ENCODE measurements at regions not wholly inside any gene's neighbourhood (a gene's known extent, or its start where the extent isn't known, plus 50 kb on each side); places are given as distances from the start of the nearest gene placed in this dataset.

DNA sequence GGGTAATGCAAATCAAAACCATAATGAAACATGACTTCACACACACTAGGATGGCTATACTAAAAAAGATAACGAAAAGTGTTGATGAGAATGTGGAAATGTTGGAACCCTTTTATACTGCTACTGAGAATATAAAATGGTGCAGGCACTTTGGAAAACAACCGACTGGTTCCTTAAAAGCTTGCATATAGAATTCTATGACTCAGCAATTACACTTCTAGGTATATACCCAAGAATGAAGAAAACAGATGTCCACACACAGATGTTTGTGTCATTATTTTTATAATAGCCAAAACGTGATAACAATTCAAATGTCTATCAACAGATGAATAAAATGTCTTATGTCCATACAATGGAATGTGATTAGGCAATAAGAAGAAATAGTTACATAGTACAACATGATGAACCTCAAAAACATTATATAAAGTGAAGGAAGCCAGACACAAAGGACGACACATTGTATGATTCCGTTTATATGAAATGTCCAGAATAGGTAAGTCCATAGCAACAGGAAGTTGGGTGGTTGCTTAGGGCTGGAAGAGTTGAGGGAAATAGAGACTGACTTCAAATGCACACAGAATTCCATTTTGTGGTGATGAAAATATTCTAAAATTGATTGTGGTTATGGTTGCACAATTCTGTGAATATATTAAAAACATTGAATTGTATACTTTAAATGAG is 148.3 kb upstream of the PHYHIPL start:
- TF ChIP-seq, protein P1, sequence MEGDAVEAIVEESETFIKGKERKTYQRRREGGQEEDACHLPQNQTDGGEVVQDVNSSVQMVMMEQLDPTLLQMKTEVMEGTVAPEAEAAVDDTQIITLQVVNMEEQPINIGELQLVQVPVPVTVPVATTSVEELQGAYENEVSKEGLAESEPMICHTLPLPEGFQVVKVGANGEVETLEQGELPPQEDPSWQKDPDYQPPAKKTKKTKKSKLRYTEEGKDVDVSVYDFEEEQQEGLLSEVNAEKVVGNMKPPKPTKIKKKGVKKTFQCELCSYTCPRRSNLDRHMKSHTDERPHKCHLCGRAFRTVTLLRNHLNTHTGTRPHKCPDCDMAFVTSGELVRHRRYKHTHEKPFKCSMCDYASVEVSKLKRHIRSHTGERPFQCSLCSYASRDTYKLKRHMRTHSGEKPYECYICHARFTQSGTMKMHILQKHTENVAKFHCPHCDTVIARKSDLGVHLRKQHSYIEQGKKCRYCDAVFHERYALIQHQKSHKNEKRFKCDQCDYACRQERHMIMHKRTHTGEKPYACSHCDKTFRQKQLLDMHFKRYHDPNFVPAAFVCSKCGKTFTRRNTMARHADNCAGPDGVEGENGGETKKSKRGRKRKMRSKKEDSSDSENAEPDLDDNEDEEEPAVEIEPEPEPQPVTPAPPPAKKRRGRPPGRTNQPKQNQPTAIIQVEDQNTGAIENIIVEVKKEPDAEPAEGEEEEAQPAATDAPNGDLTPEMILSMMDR (IDR thresholded peaks at IDR 0.05): no peak

DNA sequence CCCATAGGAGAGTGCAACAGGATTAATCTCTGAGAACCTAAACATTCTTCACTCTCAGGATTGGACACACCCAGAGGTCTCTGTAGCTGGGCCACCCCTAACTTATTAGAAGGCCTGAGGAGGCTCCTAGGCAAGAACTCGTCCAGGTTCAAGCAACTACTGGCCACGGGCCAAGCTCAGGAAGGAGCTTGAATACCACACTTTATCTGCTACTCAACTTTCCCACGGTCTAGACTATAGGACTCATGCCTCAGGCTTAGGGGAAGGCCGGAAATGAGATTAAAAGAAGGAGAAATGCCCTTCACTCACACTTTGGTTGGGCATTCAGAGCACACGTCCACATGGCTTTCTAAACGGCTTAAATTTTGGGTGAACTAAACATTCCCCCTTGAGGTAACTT is 142.8 kb upstream of the PHYHIPL start:
- TF ChIP-seq, protein P1 (IDR thresholded peaks at IDR 0.05): no peak

DNA sequence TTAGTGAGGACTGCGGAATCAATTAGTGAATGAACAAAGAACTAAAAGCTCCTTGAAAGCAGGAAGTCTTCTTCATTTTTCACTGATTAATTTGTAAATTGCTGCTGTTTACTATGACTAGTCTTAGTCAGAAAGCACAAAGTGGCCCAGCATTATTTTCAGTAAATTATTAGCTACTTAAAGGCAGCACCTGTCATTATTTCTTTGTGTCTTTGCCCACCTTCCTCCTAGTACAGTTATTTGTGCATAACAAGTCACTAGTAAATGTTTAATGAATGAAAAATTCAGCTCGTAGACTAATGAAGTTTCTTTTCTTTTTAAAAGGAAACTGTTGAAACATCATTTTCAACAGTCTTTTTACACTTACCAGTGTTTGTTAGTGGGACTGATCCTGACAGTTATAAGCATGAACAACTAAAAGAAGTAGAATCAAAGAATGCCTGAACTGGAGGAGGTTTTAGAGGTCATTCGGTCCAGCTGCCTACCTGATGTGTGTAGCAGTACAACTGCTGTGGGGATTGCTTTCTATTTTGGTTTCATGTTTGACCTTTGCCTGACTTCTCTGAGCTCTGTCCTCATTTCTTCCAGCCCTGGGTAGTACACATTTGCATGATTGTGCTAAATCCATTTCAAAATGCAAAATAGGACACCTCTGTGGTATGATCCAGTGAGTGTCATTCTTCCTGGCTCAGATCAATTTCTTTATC is 140.0 kb upstream of the PHYHIPL start:
- TF ChIP-seq, protein P1 (IDR thresholded peaks at IDR 0.05): no peak

DNA sequence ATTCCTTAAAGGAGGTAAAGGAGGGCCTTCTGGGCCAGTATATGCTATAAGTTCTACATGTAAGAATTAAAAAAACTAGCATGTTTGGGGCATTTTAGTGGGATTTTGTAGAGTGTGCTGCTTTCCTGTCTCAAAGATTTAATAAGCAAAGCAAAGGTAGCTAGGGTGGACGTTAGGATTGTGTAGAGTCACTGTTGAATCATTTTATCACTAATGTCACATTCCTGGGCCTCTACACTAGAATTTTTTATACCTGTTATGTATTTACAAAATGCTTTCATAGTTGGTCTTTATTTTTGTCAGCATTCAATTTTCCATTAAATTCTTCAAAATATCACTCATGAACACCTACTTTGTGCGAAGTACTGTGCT is 139.4 kb upstream of the PHYHIPL start:
- TF ChIP-seq, protein P1 (IDR thresholded peaks at IDR 0.05): no peak

DNA sequence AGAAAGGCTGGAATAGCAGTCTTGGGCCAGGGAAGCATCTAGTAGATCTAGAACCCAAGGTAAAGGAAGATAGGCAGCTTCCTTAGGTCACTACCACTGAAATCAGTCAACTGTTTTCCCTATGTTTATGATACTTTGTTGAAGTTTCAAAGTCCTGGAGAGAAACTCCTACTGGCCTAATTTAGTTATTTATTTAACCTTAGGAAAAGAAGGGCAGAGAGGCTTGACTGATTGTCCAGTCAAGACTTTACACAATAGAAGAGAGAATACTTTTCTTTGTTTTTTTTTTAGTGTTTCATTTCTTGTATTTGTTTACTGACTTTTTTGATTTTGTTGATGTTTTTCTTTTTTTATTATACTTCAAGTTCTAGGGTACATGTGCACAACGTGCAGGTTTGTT is 138.9 kb upstream of the PHYHIPL start:
- TF ChIP-seq, protein P1 (IDR thresholded peaks at IDR 0.05): no peak

DNA sequence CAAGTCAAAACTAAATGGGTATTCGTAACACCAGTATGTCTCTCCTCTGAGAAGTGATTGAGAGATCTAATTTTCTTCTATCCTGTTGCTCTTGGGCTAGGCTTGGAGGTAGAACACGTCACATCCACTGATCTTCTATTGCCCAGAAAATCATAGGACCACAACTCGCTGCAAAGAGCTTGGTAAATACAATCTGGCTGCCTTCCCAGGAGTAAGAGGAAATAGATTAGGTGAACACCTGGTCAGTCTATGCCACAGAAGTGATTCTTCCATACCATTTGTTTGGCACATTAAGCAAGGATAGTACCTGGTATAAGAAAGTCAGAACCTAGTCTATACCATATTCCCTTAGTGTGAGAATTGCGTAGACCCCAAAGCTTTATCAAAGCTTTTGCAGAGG is 129.3 kb upstream of the PHYHIPL start:
- TF ChIP-seq, protein P1 (IDR thresholded peaks at IDR 0.05): no peak

DNA sequence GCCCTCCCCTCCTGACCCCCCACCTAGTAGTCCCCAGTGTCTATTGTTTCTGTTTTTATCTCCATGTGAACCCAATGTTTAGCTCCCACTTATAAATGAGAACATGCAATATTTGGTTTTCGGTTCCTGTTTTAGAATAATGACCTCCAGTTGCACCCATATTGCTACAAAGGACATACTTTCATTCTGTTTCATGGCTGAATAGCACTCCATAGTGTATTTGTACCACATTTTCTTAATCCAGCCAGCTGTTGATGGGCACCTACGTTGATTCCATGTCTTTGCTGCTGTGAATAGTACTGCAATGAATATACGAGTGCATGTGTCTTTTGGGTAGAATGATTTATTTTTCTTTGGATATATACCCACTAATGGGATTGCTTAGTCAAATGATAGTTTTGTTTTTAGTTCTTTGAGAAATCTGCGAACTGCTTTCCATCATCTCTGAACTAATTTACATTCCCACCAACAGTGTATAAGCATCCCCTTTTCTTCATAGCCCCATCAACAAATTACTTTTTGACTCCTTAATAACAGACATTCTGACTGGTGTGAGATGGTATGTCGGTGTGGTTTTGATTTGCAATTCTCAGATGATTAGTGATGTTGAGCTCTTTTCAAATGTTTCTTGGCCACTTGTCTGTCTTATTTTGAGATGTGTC is 128.4 kb upstream of the PHYHIPL start:
- TF ChIP-seq, protein P1 (IDR thresholded peaks at IDR 0.05): no peak
